GM12878 (cell line): ENCODE measurements at regions not wholly inside any gene's neighbourhood (a gene's known extent, or its start where the extent isn't known, plus 50 kb on each side); places are given as distances from the start of the nearest gene placed in this dataset.

Experiments used
- BCL3 ChIP-seq: IDR thresholded peaks from 2 replicates; pipeline ENCODE4 v1.6.1; 2011; ENCODE audit warnings: borderline replicate concordance, low read depth, mild to moderate bottlenecking, moderate library complexity, low read length; ENCODE audit not compliant: insufficient read depth, poor library complexity, severe bottlenecking
- BHLHE40 ChIP-seq, 2 experiments: fragments of 450-650 bp in 1 of 2; IDR thresholded peaks; 2 replicates each; pipeline ENCODE4 v1.6.1; 2011 to 2017; ENCODE audit warnings: low read depth in 2 of 2, borderline replicate concordance in 1 of 2, improper control_type of control experiment in 1 of 2, low read length in 1 of 2, mild to moderate bottlenecking in 1 of 2
- BMI1 ChIP-seq: fragments of 450-650 bp; IDR thresholded peaks from 2 replicates; pipeline ENCODE4 v1.6.1; 2016; ENCODE audit warnings: mild to moderate bottlenecking, moderate library complexity, borderline replicate concordance
- DPF2 ChIP-seq: fragments of 450-650 bp; IDR thresholded peaks from 2 replicates; pipeline ENCODE4 v1.6.1; 2017; ENCODE audit warnings: mild to moderate bottlenecking
- FOXK2 ChIP-seq: fragments of 450-650 bp; IDR thresholded peaks from 2 replicates; pipeline ENCODE4 v1.6.1; 2017; ENCODE audit warnings: mild to moderate bottlenecking, moderate library complexity
- NFYB ChIP-seq: IDR thresholded peaks from 2 replicates; pipeline ENCODE4 v1.6.1; 2011; ENCODE audit warnings: low read depth, mild to moderate bottlenecking, low read length, improper control_type of control experiment, moderate library complexity; ENCODE audit not compliant: insufficient read depth
- SMAD1 ChIP-seq: fragments of 450-650 bp; IDR thresholded peaks from 2 replicates; pipeline ENCODE4 v1.6.1; 2018; ENCODE audit warnings: mild to moderate bottlenecking, low read depth; ENCODE audit not compliant: partially characterized antibody
- ZBTB40 ChIP-seq: fragments of 450-650 bp; IDR thresholded peaks from 2 replicates; pipeline ENCODE4 v1.6.1; 2016; ENCODE audit warnings: mild to moderate bottlenecking, moderate library complexity, borderline replicate concordance
- ZZZ3 ChIP-seq: IDR thresholded peaks from 2 replicates; pipeline ENCODE4 v1.6.1; 2011; ENCODE audit warnings: low read depth; ENCODE audit not compliant: control insufficient read depth, insufficient read length

- TF ChIP-seq ZBTB40: no peak
- TF ChIP-seq FOXK2: no peak
- no peak for TF ChIP-seq BHLHE40 (IDR thresholded peaks at IDR 0.05; ENCODE audit: borderline replicate concordance in 1 of 2, low read depth in 2 of 2, low read length in 1 of 2)
- no peak for TF ChIP-seq ZZZ3
- TF ChIP-seq BCL3: no peak
- no peak for TF ChIP-seq BMI1
- no peak for TF ChIP-seq DPF2
- TF ChIP-seq SMAD1: no peak
- TF ChIP-seq NFYB: no peak
- TF ChIP-seq, all 136 proteins: peak for 0
These were observed 392.3 kb upstream of the ADAMTS5 start (continued) for GRCh38 chr21:27359141-27359540.
